ENCODE measurements at regions not wholly inside any gene's neighbourhood (a gene's known extent, or its start where the extent isn't known, plus 50 kb on each side); places are given as distances from the start of the nearest gene placed in this dataset.
"Not testable (repeated sequence)": the region's sequence is repeated elsewhere in the genome, so short reads cannot be mapped to it uniquely, and the experiment has no call there.

DNA sequence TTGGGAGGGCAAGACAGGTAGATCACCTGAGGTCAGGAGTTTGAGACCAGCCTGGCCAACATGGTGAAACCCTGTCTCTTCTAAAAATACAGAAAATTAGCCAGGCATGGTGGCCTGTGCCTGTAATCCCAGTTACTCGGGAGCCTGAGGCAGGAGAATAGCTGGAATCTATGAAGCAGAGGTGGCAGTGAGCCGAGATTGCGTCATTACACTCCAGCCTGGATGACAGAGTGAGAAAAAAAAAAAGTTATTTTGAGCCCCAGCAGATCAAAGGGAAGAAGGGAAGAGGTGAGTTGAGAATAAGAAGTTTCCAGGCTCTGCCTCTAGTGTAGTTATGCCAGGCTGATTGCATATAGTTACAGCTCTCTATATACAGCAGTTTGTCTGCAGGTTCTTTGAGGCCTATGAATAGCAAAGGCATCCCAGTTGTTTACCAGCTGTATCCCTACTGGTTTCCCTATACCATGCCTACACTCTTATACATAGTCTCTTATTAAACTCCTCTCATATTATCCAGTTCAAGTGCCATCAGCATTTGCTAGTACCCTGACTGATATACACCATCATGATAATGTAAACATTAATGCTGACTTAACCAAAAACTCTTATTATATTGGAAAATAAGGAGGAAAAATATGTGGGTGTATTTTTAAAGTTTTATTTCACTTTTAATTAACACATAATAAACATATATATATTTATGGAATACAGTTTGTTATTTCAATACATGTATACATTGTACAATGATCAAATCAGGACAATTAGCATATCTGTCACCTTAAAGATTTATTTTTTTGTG lies 823.6 kb upstream of the ADGRB3 start:
- Histone ChIP-seq H3K9me3 (ENCODE audit: control insufficient read depth in 5 of 5, low read length in 5 of 5) (peaks cover 0 to 20% (median 10%) of the 10 kb centered on the region in 5 donors), H3K4me3 (ENCODE audit: low read depth in 1 of 5, low read length in 5 of 5) (no peak overlapping the region), H3K27ac (ENCODE audit: low read depth, low read length) (no peak overlapping the region), H3K9ac (ENCODE audit: low read length in 5 of 5) (no peak overlapping the region), H3K4me1 (ENCODE audit: control insufficient read depth in 5 of 5, insufficient read depth in 5 of 5, low read length in 5 of 5) (no peaks in the 10 kb centered on the region), H3K27me3 (ENCODE audit: control insufficient read depth in 5 of 5, insufficient read depth in 4 of 5, low read length in 5 of 5) (no peaks in the 10 kb centered on the region), H3K36me3 (ENCODE audit: control insufficient read depth in 5 of 5, insufficient read depth in 5 of 5, low read length in 5 of 5) (no peaks in the 10 kb centered on the region)

DNA sequence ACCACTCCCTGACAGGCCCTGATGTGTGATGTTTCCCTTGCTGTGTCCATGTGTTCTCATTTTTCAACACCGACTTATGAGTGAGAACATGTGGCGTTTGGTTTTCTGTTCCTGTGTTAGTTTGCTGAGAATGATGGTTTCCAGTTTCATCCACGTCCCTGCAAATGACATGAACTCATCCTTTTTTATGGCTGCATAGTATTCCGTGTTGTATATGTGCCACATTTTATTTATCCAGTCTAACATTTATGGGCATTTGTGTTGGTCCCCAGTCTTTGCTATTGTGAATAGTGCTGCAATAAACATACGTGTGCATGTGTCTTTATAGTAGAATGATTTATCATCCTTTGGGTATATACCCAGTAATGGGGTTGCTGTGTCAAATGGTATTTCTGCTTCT lies 830.3 kb upstream of the ADGRB3 start:
- H3K27me3 ChIP-seq (ENCODE audit: control insufficient read depth in 5 of 5, insufficient read depth in 4 of 5, low read length in 5 of 5); H3K27ac ChIP-seq (ENCODE audit: low read depth, low read length); H3K9me3 ChIP-seq (ENCODE audit: control insufficient read depth in 5 of 5, low read length in 5 of 5); H3K9ac ChIP-seq (ENCODE audit: low read length in 5 of 5); H3K4me3 ChIP-seq (ENCODE audit: low read depth in 1 of 5, low read length in 5 of 5); H3K4me1 ChIP-seq (ENCODE audit: control insufficient read depth in 5 of 5, insufficient read depth in 5 of 5, low read length in 5 of 5); H3K36me3 ChIP-seq (ENCODE audit: control insufficient read depth in 5 of 5, insufficient read depth in 5 of 5, low read length in 5 of 5): not testable (repeated sequence)

GRCh38 chr6:67802771-67803170 lies 832.3 kb upstream of the ADGRB3 start:
- H3K4me3 ChIP-seq (ENCODE audit: low read depth in 1 of 5, low read length in 5 of 5) = no peak overlapping the region
- no peak overlapping the region for H3K9ac ChIP-seq (ENCODE audit: low read length in 5 of 5)
- no peaks in the 10 kb centered on the region for H3K36me3 ChIP-seq (ENCODE audit: control insufficient read depth in 5 of 5, insufficient read depth in 5 of 5, low read length in 5 of 5)
- H3K27ac ChIP-seq (ENCODE audit: low read depth, low read length) = no peak overlapping the region
- peaks cover 0 to 16% (median 7%) of the 10 kb centered on the region in 5 donors for H3K9me3 ChIP-seq (ENCODE audit: control insufficient read depth in 5 of 5, low read length in 5 of 5)
- H3K4me1 ChIP-seq (ENCODE audit: control insufficient read depth in 5 of 5, insufficient read depth in 5 of 5, low read length in 5 of 5) = no peaks in the 10 kb centered on the region
- H3K27me3 ChIP-seq (ENCODE audit: control insufficient read depth in 5 of 5, insufficient read depth in 4 of 5, low read length in 5 of 5) = no peaks in the 10 kb centered on the region

DNA sequence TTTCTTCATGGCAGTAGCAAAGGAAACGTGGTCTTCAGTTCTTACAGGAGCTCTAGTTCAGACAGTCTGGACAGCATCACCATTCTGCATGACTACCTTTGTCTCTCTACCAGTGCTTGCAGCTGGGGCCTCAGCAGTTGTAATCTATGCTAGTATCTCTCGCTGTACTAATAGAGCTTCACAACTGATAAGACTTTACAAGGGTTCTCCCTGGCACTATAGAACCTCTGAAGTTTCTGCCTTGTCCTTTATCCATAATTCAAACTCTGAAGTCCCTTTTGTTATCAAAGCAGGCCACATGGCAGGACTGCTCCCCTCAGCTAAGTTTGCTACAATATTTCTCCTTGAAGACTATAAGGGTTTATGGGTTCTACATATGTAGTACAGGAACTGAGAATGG lies 842.1 kb upstream of the ADGRB3 start:
- Histone ChIP-seq H3K4me3 (ENCODE audit: low read depth in 1 of 5, low read length in 5 of 5) (no peak overlapping the region), H3K9ac (ENCODE audit: low read length in 5 of 5) (no peak overlapping the region), H3K4me1 (ENCODE audit: control insufficient read depth in 5 of 5, insufficient read depth in 5 of 5, low read length in 5 of 5) (no peaks in the 10 kb centered on the region), H3K36me3 (ENCODE audit: control insufficient read depth in 5 of 5, insufficient read depth in 5 of 5, low read length in 5 of 5) (no peaks in the 10 kb centered on the region), H3K27me3 (ENCODE audit: control insufficient read depth in 5 of 5, insufficient read depth in 4 of 5, low read length in 5 of 5) (no peaks in the 10 kb centered on the region), H3K27ac (ENCODE audit: low read depth, low read length) (no peak overlapping the region), H3K9me3 (ENCODE audit: control insufficient read depth in 5 of 5, low read length in 5 of 5) (no peaks in the 10 kb centered on the region)

DNA sequence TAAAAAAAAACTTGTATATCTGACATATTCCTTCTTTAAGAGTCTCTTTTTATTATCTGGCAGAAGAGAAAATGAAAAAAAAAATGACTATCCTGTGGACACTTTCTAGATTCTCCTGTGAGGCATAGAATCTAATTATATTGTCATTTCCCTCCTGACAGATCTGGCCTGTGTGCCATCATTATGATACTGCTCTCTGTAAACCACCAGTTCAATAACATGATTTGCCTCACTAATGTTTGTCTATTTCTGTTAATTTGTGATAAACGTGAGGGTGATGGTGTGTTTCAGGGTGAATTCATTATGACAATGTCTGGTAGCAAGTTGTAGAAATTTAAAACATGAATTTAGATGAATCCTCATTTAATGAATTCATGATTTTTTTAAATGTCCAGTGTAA lies 844.5 kb upstream of the ADGRB3 start:
- Histone ChIP-seq H3K9ac (ENCODE audit: low read length in 5 of 5) (no peak overlapping the region), H3K27ac (ENCODE audit: low read depth, low read length) (no peak overlapping the region), H3K4me3 (ENCODE audit: low read depth in 1 of 5, low read length in 5 of 5) (no peak overlapping the region), H3K36me3 (ENCODE audit: control insufficient read depth in 5 of 5, insufficient read depth in 5 of 5, low read length in 5 of 5) (no peaks in the 10 kb centered on the region), H3K27me3 (ENCODE audit: control insufficient read depth in 5 of 5, insufficient read depth in 4 of 5, low read length in 5 of 5) (no peaks in the 10 kb centered on the region), H3K9me3 (ENCODE audit: control insufficient read depth in 5 of 5, low read length in 5 of 5) (no peaks in the 10 kb centered on the region), H3K4me1 (ENCODE audit: control insufficient read depth in 5 of 5, insufficient read depth in 5 of 5, low read length in 5 of 5) (no peaks in the 10 kb centered on the region)

DNA sequence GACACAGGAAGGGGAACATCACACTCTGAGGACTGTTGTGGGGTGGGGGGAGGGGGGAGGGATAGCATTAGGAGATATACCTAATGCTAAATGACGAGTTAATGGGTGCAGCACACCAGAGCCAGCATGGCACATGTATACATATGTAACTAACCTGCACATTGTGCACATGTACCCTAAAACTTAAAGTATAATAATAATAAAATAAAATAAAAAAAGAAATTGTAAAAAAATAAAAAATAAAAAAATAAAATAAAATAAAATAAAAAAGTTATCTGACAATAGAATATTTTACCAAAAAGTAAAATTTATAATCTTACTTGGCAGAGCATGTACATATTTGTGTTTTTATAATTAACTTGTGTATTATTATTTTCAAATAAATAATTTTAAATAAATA lies 848.0 kb upstream of the ADGRB3 start:
- H3K4me1 ChIP-seq (ENCODE audit: control insufficient read depth in 5 of 5, insufficient read depth in 5 of 5, low read length in 5 of 5); H3K4me3 ChIP-seq (ENCODE audit: low read depth in 1 of 5, low read length in 5 of 5); H3K9me3 ChIP-seq (ENCODE audit: control insufficient read depth in 5 of 5, low read length in 5 of 5); H3K9ac ChIP-seq (ENCODE audit: low read length in 5 of 5); H3K27me3 ChIP-seq (ENCODE audit: control insufficient read depth in 5 of 5, insufficient read depth in 4 of 5, low read length in 5 of 5); H3K36me3 ChIP-seq (ENCODE audit: control insufficient read depth in 5 of 5, insufficient read depth in 5 of 5, low read length in 5 of 5); H3K27ac ChIP-seq (ENCODE audit: low read depth, low read length): not testable (repeated sequence)

GRCh38 chr6:67779876-67780275 lies 855.2 kb upstream of the ADGRB3 start:
- H3K9me3 ChIP-seq (ENCODE audit: control insufficient read depth in 5 of 5, low read length in 5 of 5) = no peaks in the 10 kb centered on the region
- H3K4me1 ChIP-seq (ENCODE audit: control insufficient read depth in 5 of 5, insufficient read depth in 5 of 5, low read length in 5 of 5) = no peaks in the 10 kb centered on the region
- H3K9ac ChIP-seq (ENCODE audit: low read length in 5 of 5) = no peak overlapping the region
- H3K36me3 ChIP-seq (ENCODE audit: control insufficient read depth in 5 of 5, insufficient read depth in 5 of 5, low read length in 5 of 5) = no peaks in the 10 kb centered on the region
- H3K27ac ChIP-seq (ENCODE audit: low read depth, low read length) = no peak overlapping the region
- no peak overlapping the region for H3K4me3 ChIP-seq (ENCODE audit: low read depth in 1 of 5, low read length in 5 of 5)
- no peaks in the 10 kb centered on the region for H3K27me3 ChIP-seq (ENCODE audit: control insufficient read depth in 5 of 5, insufficient read depth in 4 of 5, low read length in 5 of 5)

DNA sequence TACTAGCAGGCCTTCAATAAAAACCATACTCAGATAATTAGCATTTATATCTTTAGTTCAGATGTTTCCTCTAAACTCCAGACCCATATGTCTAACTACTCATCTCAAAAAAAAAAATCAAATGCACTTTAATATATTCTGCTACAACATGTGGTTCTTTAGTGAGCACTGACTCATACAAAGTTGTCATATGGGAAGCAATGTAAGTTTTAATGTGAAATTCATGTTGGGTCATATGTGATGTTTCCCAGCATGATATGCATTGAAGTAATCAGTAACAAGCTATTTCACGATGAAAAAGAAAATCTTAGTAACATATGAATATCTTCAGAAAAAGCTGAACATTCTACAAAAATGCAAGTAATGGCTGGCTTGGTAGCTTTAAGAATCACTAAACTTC lies 859.7 kb upstream of the ADGRB3 start:
- Histone ChIP-seq H3K9me3 (ENCODE audit: control insufficient read depth in 5 of 5, low read length in 5 of 5) (no peaks in the 10 kb centered on the region), H3K36me3 (ENCODE audit: control insufficient read depth in 5 of 5, insufficient read depth in 5 of 5, low read length in 5 of 5) (no peaks in the 10 kb centered on the region), H3K27ac (ENCODE audit: low read depth, low read length) (no peak overlapping the region), H3K4me3 (ENCODE audit: low read depth in 1 of 5, low read length in 5 of 5) (no peak overlapping the region), H3K9ac (ENCODE audit: low read length in 5 of 5) (no peak overlapping the region), H3K4me1 (ENCODE audit: control insufficient read depth in 5 of 5, insufficient read depth in 5 of 5, low read length in 5 of 5) (no peaks in the 10 kb centered on the region), H3K27me3 (ENCODE audit: control insufficient read depth in 5 of 5, insufficient read depth in 4 of 5, low read length in 5 of 5) (no peaks in the 10 kb centered on the region)

DNA sequence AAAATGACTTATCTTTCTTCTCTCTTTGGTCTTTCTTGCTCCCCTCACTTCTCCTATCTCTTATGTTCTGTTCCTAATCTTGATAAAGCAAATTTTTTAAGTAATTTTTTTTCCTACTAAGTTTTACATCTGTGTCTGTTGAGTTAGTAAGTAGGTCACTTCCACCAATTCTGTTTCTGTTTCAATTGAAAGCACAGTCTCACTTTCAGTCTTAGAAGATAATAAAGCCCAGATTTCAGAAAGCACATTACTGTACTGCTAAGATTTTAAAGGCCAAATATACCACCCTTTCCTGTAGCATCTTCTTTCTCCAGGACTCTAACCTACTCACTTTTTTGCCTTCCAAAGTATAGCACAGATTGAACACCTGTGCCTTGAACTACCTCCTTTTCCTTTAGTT lies 866.1 kb upstream of the ADGRB3 start:
- H3K4me1 ChIP-seq (ENCODE audit: control insufficient read depth in 5 of 5, insufficient read depth in 5 of 5, low read length in 5 of 5) = no peaks in the 10 kb centered on the region
- H3K4me3 ChIP-seq (ENCODE audit: low read depth in 1 of 5, low read length in 5 of 5) = no peak overlapping the region
- no peaks in the 10 kb centered on the region for H3K9me3 ChIP-seq (ENCODE audit: control insufficient read depth in 5 of 5, low read length in 5 of 5)
- H3K27me3 ChIP-seq (ENCODE audit: control insufficient read depth in 5 of 5, insufficient read depth in 4 of 5, low read length in 5 of 5) = no peaks in the 10 kb centered on the region
- H3K27ac ChIP-seq (ENCODE audit: low read depth, low read length) = no peak overlapping the region
- H3K36me3 ChIP-seq (ENCODE audit: control insufficient read depth in 5 of 5, insufficient read depth in 5 of 5, low read length in 5 of 5) = no peaks in the 10 kb centered on the region
- no peak overlapping the region for H3K9ac ChIP-seq (ENCODE audit: low read length in 5 of 5)

- H3K27ac ChIP-seq (ENCODE audit: low read depth, low read length); H3K9ac ChIP-seq (ENCODE audit: low read length in 5 of 5); H3K27me3 ChIP-seq (ENCODE audit: control insufficient read depth in 5 of 5, insufficient read depth in 4 of 5, low read length in 5 of 5); H3K4me3 ChIP-seq (ENCODE audit: low read depth in 1 of 5, low read length in 5 of 5); H3K36me3 ChIP-seq (ENCODE audit: control insufficient read depth in 5 of 5, insufficient read depth in 5 of 5, low read length in 5 of 5); H3K9me3 ChIP-seq (ENCODE audit: control insufficient read depth in 5 of 5, low read length in 5 of 5); H3K4me1 ChIP-seq (ENCODE audit: control insufficient read depth in 5 of 5, insufficient read depth in 5 of 5, low read length in 5 of 5): not testable (repeated sequence)
Measured at GRCh38 chr6:67767046-67767822, 867.8 kb upstream of the ADGRB3 start.

All from subcutaneous abdominal adipose tissue (tissue), 5 donors.